IMR-90 (cell line): ENCODE measurements at regions not wholly inside any gene's neighbourhood (a gene's known extent, or its start where the extent isn't known, plus 50 kb on each side); places are given as distances from the start of the nearest gene placed in this dataset.

Source experiments
- ATAC-seq: fragments of 200-7000 bp; cut with Tn5 transposase; 2 replicates; pipeline ENCODE4 v1.9.1; 2020; ENCODE audit warnings: low read depth, mild to moderate bottlenecking, moderate library complexity
- BruUV-seq: library from RNA; stranded (reverse); fragments of 400-500 nt; replicated peaks from 2 replicates; lab custom pipeline; 2021; lab: Mats Ljungman, UMichigan
- CTCF ChIA-PET: fragments of 300-600 bp; formaldehyde crosslinking; extraction: SDS; loops from one replicate; lab custom pipeline; 2021; ENCODE audit warnings: antibody characterized with exemption; lab: Yijun Ruan, JAX
- POLR2A ChIA-PET: fragments of 300-600 bp; sonication (Branson Sonifier 250); formaldehyde crosslinking; loops from one replicate; lab custom pipeline; 2022; ENCODE audit warnings: antibody characterized with exemption; ENCODE audit not compliant: unreplicated experiment; lab: Charles Lee
- DNase-seq: peaks from one replicate; pipeline ENCODE4 v3.0.0; 2013
- H2AFZ ChIP-seq: replicated peaks from 2 replicates; pipeline ENCODE3; 2013; ENCODE audit warnings: low read length, mild to moderate bottlenecking; ENCODE audit not compliant: poor library complexity
- H2AK5ac ChIP-seq: 2 replicates; pipeline ENCODE4 v1.6.1; 2013; ENCODE audit warnings: low read depth, low read length, inconsistent platforms
- H2AK9ac ChIP-seq: replicated peaks from 2 replicates; pipeline ENCODE3; 2013; ENCODE audit warnings: mild to moderate bottlenecking, low read depth, low read length, moderate library complexity; ENCODE audit not compliant: poor library complexity
- H2BK120ac ChIP-seq: 2 replicates; pipeline ENCODE4 v1.6.1; 2013; ENCODE audit warnings: low read depth, low read length, inconsistent platforms
- H2BK15ac ChIP-seq: 3 replicates; pipeline ENCODE4 v1.6.1; 2013; ENCODE audit warnings: low read depth, low read length, inconsistent platforms
- H2BK20ac ChIP-seq: 2 replicates; pipeline ENCODE4 v1.6.1; 2013; ENCODE audit warnings: low read depth, mild to moderate bottlenecking, inconsistent platforms, low read length, moderate library complexity
- H2BK5ac ChIP-seq: 2 replicates; pipeline ENCODE4 v1.6.1; 2013; ENCODE audit warnings: mild to moderate bottlenecking, low read depth, low read length, inconsistent platforms; ENCODE audit not compliant: poor library complexity, severe bottlenecking
- H3K14ac ChIP-seq: replicated peaks from 2 replicates; pipeline ENCODE4 v1.6.1; 2013; ENCODE audit warnings: low read depth, low read length, inconsistent platforms
- H3K18ac ChIP-seq: 2 replicates; pipeline ENCODE4 v1.6.1; 2013; ENCODE audit warnings: low read depth, low read length, control low read depth
- H3K23ac ChIP-seq: 2 replicates; pipeline ENCODE4 v1.6.1; 2013; ENCODE audit warnings: low read depth, low read length, inconsistent platforms
- H3K27ac ChIP-seq: 2 replicates; pipeline ENCODE4 v1.5.1; 2013; ENCODE audit warnings: mild to moderate bottlenecking, control low read depth, low read length; ENCODE audit not compliant: insufficient read depth
- H3K27me3 ChIP-seq: 2 replicates; pipeline ENCODE4 v1.6.1; 2013; ENCODE audit warnings: low read length; ENCODE audit not compliant: control insufficient read depth, insufficient read depth
- H3K36me3 ChIP-seq: 2 replicates; pipeline ENCODE4 v1.6.1; 2013; ENCODE audit warnings: low read length, mixed read lengths; ENCODE audit not compliant: control insufficient read depth, insufficient read depth
- H3K4ac ChIP-seq: 2 replicates; pipeline ENCODE4 v1.6.1; 2013; ENCODE audit warnings: low read depth, low read length, inconsistent platforms
- H3K4me1 ChIP-seq: 2 replicates; pipeline ENCODE4 v1.6.1; 2013; ENCODE audit warnings: low read length, mixed read lengths; ENCODE audit not compliant: control insufficient read depth, insufficient read depth
- H3K4me2 ChIP-seq: 2 replicates; pipeline ENCODE4 v1.6.1; 2013; ENCODE audit warnings: low read depth, mild to moderate bottlenecking, control low read depth, low read length, moderate library complexity
- H3K4me3 ChIP-seq: 2 replicates; pipeline ENCODE4 v1.5.1; 2013; ENCODE audit warnings: low read depth, mild to moderate bottlenecking, control low read depth, low read length, moderate library complexity; ENCODE audit not compliant: insufficient read depth
- H3K56ac ChIP-seq: 2 replicates; pipeline ENCODE4 v1.6.1; 2013; ENCODE audit warnings: low read length, inconsistent platforms; ENCODE audit not compliant: insufficient read depth; ENCODE audit errors: extremely low read depth
- H3K79me1 ChIP-seq, 2 experiments: 2 replicates each; pipeline ENCODE4 v1.6.1; 2013; ENCODE audit warnings: low read length in 2 of 2, inconsistent platforms in 1 of 2, low read depth in 1 of 2
- H3K9ac ChIP-seq: 2 replicates; pipeline ENCODE4 v1.6.1; 2013; ENCODE audit warnings: low read depth, low read length, control low read depth
- H3K9me1 ChIP-seq: 2 replicates; pipeline ENCODE4 v1.6.1; 2013; ENCODE audit warnings: low read length, inconsistent platforms; ENCODE audit not compliant: insufficient read depth
- H3K9me3 ChIP-seq: 2 replicates; pipeline ENCODE4 v1.6.1; 2013; ENCODE audit warnings: low read length; ENCODE audit not compliant: control insufficient read depth, insufficient read depth
- H4K20me1 ChIP-seq: 2 replicates; pipeline ENCODE4 v1.6.1; 2013; ENCODE audit warnings: low read length, inconsistent platforms; ENCODE audit not compliant: insufficient read depth
- H4K5ac ChIP-seq: 2 replicates; pipeline ENCODE4 v1.6.1; 2013; ENCODE audit warnings: mild to moderate bottlenecking, low read depth, low read length, control low read depth
- H4K8ac ChIP-seq, 2 experiments: 2 replicates each; pipeline ENCODE4 v1.6.1; 2013; ENCODE audit warnings: low read depth in 2 of 2, low read length in 2 of 2, control low read depth in 1 of 2, inconsistent platforms in 1 of 2
- H4K91ac ChIP-seq: 2 replicates; pipeline ENCODE4 v1.6.1; 2013; ENCODE audit warnings: low read depth, low read length, inconsistent platforms; ENCODE audit not compliant: insufficient read depth
- BHLHE40 ChIP-seq: fragments of 150-350 bp; IDR thresholded peaks from 2 replicates; pipeline ENCODE4 v1.6.1; 2016; ENCODE audit warnings: mild to moderate bottlenecking, low read depth, low read length
- CEBPB ChIP-seq: IDR thresholded peaks from 2 replicates; pipeline ENCODE4 v1.6.1; 2012; ENCODE audit warnings: low read depth, low read length, improper control_type of control experiment
- CHD1 ChIP-seq: IDR thresholded peaks from 2 replicates; pipeline ENCODE4 v1.6.1; 2012; ENCODE audit warnings: low read depth, low read length, improper control_type of control experiment
- FOS ChIP-seq: fragments of 150-350 bp; IDR thresholded peaks from 2 replicates; pipeline ENCODE4 v1.6.1; 2016; ENCODE audit warnings: low read depth, low read length
- MAFK ChIP-seq: IDR thresholded peaks from 2 replicates; pipeline ENCODE4 v1.6.1; 2012; ENCODE audit warnings: low read depth, low read length, improper control_type of control experiment
- MXI1 ChIP-seq: IDR thresholded peaks from 2 replicates; pipeline ENCODE4 v1.6.1; 2012; ENCODE audit warnings: low read depth, mild to moderate bottlenecking, low read length, moderate library complexity, borderline replicate concordance
- NFE2L2 ChIP-seq: fragments of 150-350 bp; IDR thresholded peaks from 2 replicates; pipeline ENCODE4 v1.6.1; 2016; ENCODE audit warnings: low read depth, mild to moderate bottlenecking, low read length
- POLR2A ChIP-seq: IDR thresholded peaks from 2 replicates; pipeline ENCODE4 v1.6.1; 2012; ENCODE audit warnings: mild to moderate bottlenecking, low read depth, low read length
- RAD21 ChIP-seq: IDR thresholded peaks from 2 replicates; pipeline ENCODE4 v1.6.1; 2012; ENCODE audit warnings: low read length, improper control_type of control experiment
- RCOR1 ChIP-seq: IDR thresholded peaks from 2 replicates; pipeline ENCODE4 v1.6.1; 2012; ENCODE audit warnings: mild to moderate bottlenecking, low read length, improper control_type of control experiment; ENCODE audit not compliant: insufficient replicate concordance
- RFX5 ChIP-seq: IDR thresholded peaks from 2 replicates; pipeline ENCODE4 v1.8.0; 2012; ENCODE audit warnings: low read depth, mild to moderate bottlenecking, low read length, moderate library complexity
- USF2 ChIP-seq: fragments of 150-350 bp; IDR thresholded peaks from 2 replicates; pipeline ENCODE4 v1.6.1; 2017; ENCODE audit warnings: mild to moderate bottlenecking, antibody characterized with exemption, low read length, low read depth
- WGBS, 2 experiments: methylation state at CpG; one replicate each; pipeline versions ENCODE4 v1.1.5 to v1.1.7; 2013; ENCODE audit warnings: missing lambda C conversion rate in 2 of 2; ENCODE audit not compliant: insufficient read length in 1 of 2; ENCODE audit errors: extremely low coverage in 2 of 2; 5-methylcytosine and 5-hydroxymethylcytosine counted together
- dilution Hi-C: fragments of 300-500 bp; cut with HindIII; formaldehyde crosslinking; loops from one replicate; pipeline ENCODE4 v1.14.3; 2018; ENCODE audit warnings: low sequenced_read_pairs; ENCODE audit not compliant: unreplicated experiment
- in situ Hi-C: fragments of 300-500 bp; cut with MboI; formaldehyde crosslinking; loops from 3 replicates; pipeline ENCODE4 v1.14.3; 2019; ENCODE audit warnings: low sequenced_read_pairs, inconsistent platforms, mixed read lengths
- intact Hi-C: fragments of 100-400 bp; cut with micrococcal nuclease; formaldehyde crosslinking; loops from 2 replicates; pipeline ENCODE4 v1.10.0; 2022
- TF ChIP-seq, protein P1 (sequence below): conservative IDR thresholded peaks from 2 replicates; pipeline ENCODE4 v1.5.1; 2012; ENCODE audit warnings: mild to moderate bottlenecking, low read depth, low read length, improper control_type of control experiment

DNA sequence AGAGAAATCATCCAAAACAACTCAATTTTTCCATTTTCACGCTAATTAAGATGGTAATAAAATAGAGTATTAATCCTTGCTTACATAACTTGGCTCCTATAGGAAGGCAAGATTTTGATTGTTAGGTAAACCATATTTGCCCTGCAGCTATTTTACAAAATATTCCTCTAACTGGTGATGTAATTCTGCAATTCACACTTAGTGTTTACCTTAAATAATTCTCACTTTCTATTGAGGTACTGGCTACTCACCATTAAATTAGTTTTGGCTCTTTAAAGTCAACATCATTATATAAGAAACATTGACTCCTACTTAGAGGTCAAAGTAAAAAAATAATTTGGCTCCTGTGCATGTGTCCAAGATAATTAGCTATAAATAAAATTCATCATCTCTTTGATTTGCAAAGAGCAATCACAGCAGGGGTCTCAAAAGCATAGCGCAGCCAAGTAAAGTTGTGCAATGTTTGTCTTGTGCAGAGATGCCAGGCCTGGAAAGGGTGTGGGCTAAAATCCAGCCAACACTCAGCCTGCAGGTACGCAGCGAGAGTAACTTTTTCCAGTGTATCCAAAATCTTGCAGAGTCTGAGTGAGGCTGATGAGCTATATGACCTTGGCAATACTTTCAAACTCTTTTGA, 501.2 kb downstream of the MMUT start:
- no peak overlapping the region for H2BK20ac ChIP-seq
- no peak overlapping the region for H3K14ac ChIP-seq
- H3K9me3 ChIP-seq: no peaks in the 10 kb centered on the region
- H3K4me2 ChIP-seq: no peak overlapping the region
- no peaks in the 10 kb centered on the region for H3K36me3 ChIP-seq
- H4K8ac ChIP-seq: no peak overlapping the region
- no TSS peak for BruUV-seq
- H2AK5ac ChIP-seq: no peak overlapping the region
- POLR2A ChIA-PET: no interaction called here
- no peak overlapping the region for H3K4ac ChIP-seq
- H2BK5ac ChIP-seq: no peak overlapping the region
- WGBS, 2 experiments: no CpG with 5 or more reads among the region's 4 CpGs
- TF ChIP-seq FOS (no peak), MAFK (no peak), USF2 (no peak), RFX5 (no peak), CEBPB (no peak), POLR2A (no peak), MXI1 (no peak), BHLHE40 (no peak), CHD1 (no peak), NFE2L2 (no peak), RCOR1 (no peak), RAD21 (no peak)
- TF ChIP-seq, protein P1, sequence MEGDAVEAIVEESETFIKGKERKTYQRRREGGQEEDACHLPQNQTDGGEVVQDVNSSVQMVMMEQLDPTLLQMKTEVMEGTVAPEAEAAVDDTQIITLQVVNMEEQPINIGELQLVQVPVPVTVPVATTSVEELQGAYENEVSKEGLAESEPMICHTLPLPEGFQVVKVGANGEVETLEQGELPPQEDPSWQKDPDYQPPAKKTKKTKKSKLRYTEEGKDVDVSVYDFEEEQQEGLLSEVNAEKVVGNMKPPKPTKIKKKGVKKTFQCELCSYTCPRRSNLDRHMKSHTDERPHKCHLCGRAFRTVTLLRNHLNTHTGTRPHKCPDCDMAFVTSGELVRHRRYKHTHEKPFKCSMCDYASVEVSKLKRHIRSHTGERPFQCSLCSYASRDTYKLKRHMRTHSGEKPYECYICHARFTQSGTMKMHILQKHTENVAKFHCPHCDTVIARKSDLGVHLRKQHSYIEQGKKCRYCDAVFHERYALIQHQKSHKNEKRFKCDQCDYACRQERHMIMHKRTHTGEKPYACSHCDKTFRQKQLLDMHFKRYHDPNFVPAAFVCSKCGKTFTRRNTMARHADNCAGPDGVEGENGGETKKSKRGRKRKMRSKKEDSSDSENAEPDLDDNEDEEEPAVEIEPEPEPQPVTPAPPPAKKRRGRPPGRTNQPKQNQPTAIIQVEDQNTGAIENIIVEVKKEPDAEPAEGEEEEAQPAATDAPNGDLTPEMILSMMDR: no peak
- H4K5ac ChIP-seq: no peak overlapping the region
- no peaks in the 10 kb centered on the region for H3K4me1 ChIP-seq
- no peak overlapping the region for H2AK9ac ChIP-seq
- dilution Hi-C loops (no loop called here), in situ Hi-C loops (no loop called here), intact Hi-C loops (loop anchor here (1.0 kb wide), 1 partner anchor 9 kb away; no protein-coding TSS in a partner anchor)
- H3K27ac ChIP-seq: no peak overlapping the region
- H3K18ac ChIP-seq: no peak overlapping the region
- ATAC-seq (no peak), DNase-seq (no peak)
- no peak overlapping the region for H2BK15ac ChIP-seq
- H2BK120ac ChIP-seq: no peak overlapping the region
- H3K79me1 ChIP-seq: no peaks in the 10 kb centered on the region
- H3K9ac ChIP-seq: no peak overlapping the region
- no peak overlapping the region for H4K91ac ChIP-seq
- H3K23ac ChIP-seq: no peak overlapping the region
- no peak overlapping the region for H3K56ac ChIP-seq
- peak overlapping the region; percentile 53 for H2AFZ ChIP-seq
- no peaks in the 10 kb centered on the region for H4K20me1 ChIP-seq
- H3K27me3 ChIP-seq: no peaks in the 10 kb centered on the region
- no peaks in the 10 kb centered on the region for H3K9me1 ChIP-seq
- CTCF ChIA-PET: no interaction called here
- H3K4me3 ChIP-seq: no peak overlapping the region
